Activated CD8-positive, alpha-beta memory T cell treated with anti-CD3 and anti-CD28 coated beads, Interleukin-2, amount 50 U/mL, for 24 hours (primary cell): ENCODE measurements at regions not wholly inside any gene's neighbourhood (a gene's known extent, or its start where the extent isn't known, plus 50 kb on each side); places are given as distances from the start of the nearest gene placed in this dataset.

Experiments used
- DNase-seq: peaks from one replicate; pipeline ENCODE4 v3.0.0-alpha.2; 2020; ENCODE audit errors: extremely low read depth

- no peak for DNase-seq
Measured at GRCh38 chr5:124383693-124384092, 362.7 kb downstream of the ZNF608 start.

GRCh38 chr5:124377386-124377785, 369.1 kb downstream of the ZNF608 start:
- DNase-seq, result no peak

GRCh38 chr5:124373883-124374282, 372.6 kb downstream of the ZNF608 start:
- DNase-seq, result no peak

- DNase-seq, result no peak
Measured at GRCh38 chr5:124372457-124372856, 374.0 kb downstream of the ZNF608 start.

- no peak for DNase-seq
Measured at GRCh38 chr5:124371111-124371706, 375.2 kb downstream of the ZNF608 start.

- no peak for DNase-seq
Measured at GRCh38 chr5:124370601-124371000, 375.8 kb downstream of the ZNF608 start.

- no peak for DNase-seq
Measured at GRCh38 chr5:124365361-124365801, 381.1 kb downstream of the ZNF608 start.

- DNase-seq, result no peak
Measured at GRCh38 chr5:124355928-124356327, 390.5 kb downstream of the ZNF608 start.

- DNase-seq, result no peak
Measured at GRCh38 chr5:124353016-124353415, 393.4 kb downstream of the ZNF608 start.

GRCh38 chr5:124352312-124352711, 394.1 kb downstream of the ZNF608 start:
- DNase-seq, result no peak

- no peak for DNase-seq
Measured at GRCh38 chr5:124349931-124350330, 396.5 kb downstream of the ZNF608 start.

- DNase-seq, result no peak
Measured at GRCh38 chr5:124343451-124343867, 403.0 kb downstream of the ZNF608 start.

- DNase-seq, result no peak
Measured at GRCh38 chr5:124342986-124343385, 403.5 kb downstream of the ZNF608 start.

- no peak for DNase-seq
Measured at GRCh38 chr5:124342584-124342983, 403.9 kb downstream of the ZNF608 start.

- DNase-seq, result no peak
Measured at GRCh38 chr5:124342027-124342471, 404.4 kb downstream of the ZNF608 start.

GRCh38 chr5:124341066-124341858, 405.2 kb downstream of the ZNF608 start:
- DNase-seq, result no peak

- no peak for DNase-seq
Measured at GRCh38 chr5:124337996-124338395, 408.4 kb downstream of the ZNF608 start.

GRCh38 chr5:124333298-124333979, 413.0 kb downstream of the ZNF608 start:
- DNase-seq, result no peak

- DNase-seq, result no peak
Measured at GRCh38 chr5:124332273-124332672, 414.2 kb downstream of the ZNF608 start.

GRCh38 chr5:124330595-124331220, 415.7 kb downstream of the ZNF608 start:
- DNase-seq, result no peak

- DNase-seq, result no peak
Measured at GRCh38 chr5:124328201-124328600, 418.2 kb downstream of the ZNF608 start.

- DNase-seq, result no peak
Measured at GRCh38 chr5:124318661-124319060, 427.8 kb downstream of the ZNF608 start.
